Astrocyte (in vitro differentiated cells and primary cell): ENCODE measurements at regions not wholly inside any gene's neighbourhood (a gene's known extent, or its start where the extent isn't known, plus 50 kb on each side); places are given as distances from the start of the nearest gene placed in this dataset.

ENCODE experiments used
- DNase-seq: peaks from one replicate; pipeline ENCODE4 v3.0.0-alpha.2; 2010; ENCODE audit warnings: low read depth
- FAIRE-seq: peaks from 2 replicates; lab custom pipeline; 2011; peaks lifted over from hg19 to GRCh38; lab: Jason Lieb, UNC
- H2AFZ ChIP-seq: 2 replicates; pipeline ENCODE4 v1.6.0; 2012; ENCODE audit warnings: low read depth, low read length, inconsistent platforms
- H3K27ac ChIP-seq: 2 replicates; pipeline ENCODE4 v1.5.1; 2011; ENCODE audit warnings: low read depth, low read length, inconsistent platforms
- H3K27me3 ChIP-seq: 2 replicates; pipeline ENCODE4 v1.6.0; 2011; ENCODE audit warnings: low read length, inconsistent platforms; ENCODE audit not compliant: insufficient read depth
- H3K36me3 ChIP-seq: 2 replicates; pipeline ENCODE4 v1.5.1; 2011; ENCODE audit warnings: low read length, inconsistent platforms; ENCODE audit not compliant: insufficient read depth
- H3K4me1 ChIP-seq: 2 replicates; pipeline ENCODE4 v1.5.1; 2011; ENCODE audit warnings: low read length, inconsistent platforms; ENCODE audit not compliant: insufficient read depth
- H3K4me2 ChIP-seq: 2 replicates; pipeline ENCODE4 v1.6.0; 2012; ENCODE audit warnings: low read length, inconsistent platforms
- H3K4me3 ChIP-seq: 2 replicates; pipeline ENCODE4 v1.5.1; 2011; ENCODE audit warnings: low read depth, mild to moderate bottlenecking, low read length, inconsistent platforms; ENCODE audit not compliant: insufficient read depth
- H3K79me2 ChIP-seq: 2 replicates; pipeline ENCODE4 v1.6.0; 2012; ENCODE audit warnings: mild to moderate bottlenecking, low read length, inconsistent platforms; ENCODE audit not compliant: insufficient read depth
- H3K9ac ChIP-seq: 2 replicates; pipeline ENCODE4 v1.6.0; 2012; ENCODE audit warnings: mild to moderate bottlenecking, low read length, inconsistent platforms
- H3K9me3 ChIP-seq: 2 replicates; pipeline ENCODE4 v1.5.1; 2012; ENCODE audit warnings: low read depth, mild to moderate bottlenecking, low read length, inconsistent platforms; ENCODE audit not compliant: insufficient read depth
- H4K20me1 ChIP-seq: 2 replicates; pipeline ENCODE4 v1.6.0; 2012; ENCODE audit warnings: low read length, inconsistent platforms; ENCODE audit not compliant: insufficient read depth
- H3K27ac Mint-ChIP-seq: one replicate; pipeline ENCODE4 v1.8.0; 2021; ENCODE audit warnings: mild to moderate bottlenecking, mixed read lengths; ENCODE audit not compliant: unreplicated experiment
- H3K27me3 Mint-ChIP-seq: one replicate; pipeline ENCODE4 v1.8.0; 2021; ENCODE audit warnings: low read depth, mixed read lengths; ENCODE audit not compliant: unreplicated experiment
- H3K36me3 Mint-ChIP-seq: one replicate; pipeline ENCODE4 v1.8.0; 2021; ENCODE audit warnings: low read depth, mixed read lengths; ENCODE audit not compliant: unreplicated experiment
- H3K4me1 Mint-ChIP-seq: one replicate; pipeline ENCODE4 v1.8.0; 2021; ENCODE audit warnings: low read depth, mixed read lengths; ENCODE audit not compliant: unreplicated experiment
- H3K4me3 Mint-ChIP-seq: one replicate; pipeline ENCODE4 v1.8.0; 2021; ENCODE audit warnings: mild to moderate bottlenecking, moderate library complexity, mixed read lengths; ENCODE audit not compliant: unreplicated experiment
- H3K9me3 Mint-ChIP-seq: one replicate; pipeline ENCODE4 v1.8.0; 2021; ENCODE audit warnings: mild to moderate bottlenecking, mixed read lengths; ENCODE audit not compliant: unreplicated experiment
- CTCF ChIP-seq: IDR thresholded peaks from 2 replicates; pipeline ENCODE4 v1.5.1; 2011; ENCODE audit warnings: low read depth, mild to moderate bottlenecking, inconsistent platforms, low read length, moderate library complexity; ENCODE audit not compliant: insufficient read depth
- EZH2 ChIP-seq: IDR thresholded peaks from 2 replicates; pipeline ENCODE4 v1.6.1; 2012; ENCODE audit warnings: mild to moderate bottlenecking, low read length, inconsistent platforms; ENCODE audit not compliant: insufficient read depth

GRCh38 chr18:22796113-22796512, 137.0 kb upstream of the RBBP8 start:
- Histone ChIP-seq H3K79me2 (no peaks in the 10 kb centered on the region), H2AFZ (no peak overlapping the region), H3K4me2 (no peak overlapping the region), H3K27ac (no peak overlapping the region), H3K9me3 (no peaks in the 10 kb centered on the region), H3K4me1 (no peaks in the 10 kb centered on the region), H4K20me1 (no peaks in the 10 kb centered on the region), H3K27me3 (no peaks in the 10 kb centered on the region), H3K9ac (no peak overlapping the region), H3K36me3 (no peaks in the 10 kb centered on the region), H3K4me3 (no peak overlapping the region)
- H3K4me1 Mint-ChIP-seq, result peaks cover 4% of the 10 kb centered on the region
- TF ChIP-seq CTCF (no peak), EZH2 (no peak)
- H3K27me3 Mint-ChIP-seq, result no peaks in the 10 kb centered on the region
- DNase-seq, result peak; percentile 18
- H3K36me3 Mint-ChIP-seq, result no peaks in the 10 kb centered on the region
- H3K9me3 Mint-ChIP-seq, result no peaks in the 10 kb centered on the region
- H3K4me3 Mint-ChIP-seq, result no peak overlapping the region
- H3K27ac Mint-ChIP-seq, result no peak overlapping the region
- FAIRE-seq, result no peak

GRCh38 chr18:22800551-22800951, 132.6 kb upstream of the RBBP8 start:
- no peak overlapping the region for H3K9ac ChIP-seq
- no peaks in the 10 kb centered on the region for H3K79me2 ChIP-seq
- no peaks in the 10 kb centered on the region for H3K4me1 ChIP-seq
- Mint-ChIP-seq H3K36me3 (no peaks in the 10 kb centered on the region), H3K27me3 (no peaks in the 10 kb centered on the region), H3K4me1 (peaks cover 4% of the 10 kb centered on the region), H3K4me3 (no peak overlapping the region), H3K9me3 (no peaks in the 10 kb centered on the region), H3K27ac (no peak overlapping the region)
- H3K9me3 ChIP-seq, result no peaks in the 10 kb centered on the region
- TF ChIP-seq CTCF (no peak), EZH2 (no peak)
- no peaks in the 10 kb centered on the region for H3K36me3 ChIP-seq
- no peaks in the 10 kb centered on the region for H3K27me3 ChIP-seq
- no peak overlapping the region for H3K4me2 ChIP-seq
- no peak overlapping the region for H3K4me3 ChIP-seq
- H2AFZ ChIP-seq, result no peak overlapping the region
- H3K27ac ChIP-seq, result no peak overlapping the region
- H4K20me1 ChIP-seq, result no peaks in the 10 kb centered on the region
- no peak for FAIRE-seq
- no peak for DNase-seq

GRCh38 chr18:22813648-22814328, 119.3 kb upstream of the RBBP8 start:
- Mint-ChIP-seq H3K27ac (no peak overlapping the region), H3K36me3 (no peaks in the 10 kb centered on the region), H3K27me3 (peaks cover 2% of the 10 kb centered on the region), H3K4me3 (no peak overlapping the region), H3K9me3 (no peaks in the 10 kb centered on the region), H3K4me1 (no peaks in the 10 kb centered on the region)
- Histone ChIP-seq H3K9me3 (no peaks in the 10 kb centered on the region), H3K36me3 (no peaks in the 10 kb centered on the region), H3K27ac (no peak overlapping the region), H3K27me3 (no peaks in the 10 kb centered on the region), H2AFZ (no peak overlapping the region), H4K20me1 (no peaks in the 10 kb centered on the region), H3K4me1 (peaks cover 10% of the 10 kb centered on the region), H3K4me3 (no peak overlapping the region), H3K4me2 (peak overlapping the region; percentile 13), H3K9ac (no peak overlapping the region), H3K79me2 (no peaks in the 10 kb centered on the region)
- peak; percentile 62 for TF ChIP-seq CTCF
- TF ChIP-seq EZH2, result no peak
- DNase-seq (peak; percentile 33), FAIRE-seq (peak; percentile 47)
